Muscle of leg (tissue), 3 donors: ENCODE measurements at regions not wholly inside any gene's neighbourhood (a gene's known extent, or its start where the extent isn't known, plus 50 kb on each side); places are given as distances from the start of the nearest gene placed in this dataset.

Experiments
- DNase-seq: peaks from one replicate; pipeline ENCODE4 v3.0.0; 2013
- H3K27ac ChIP-seq: one replicate; pipeline ENCODE4 v1.5.1; 2013; ENCODE audit warnings: mild to moderate bottlenecking, low read length, control low read depth
- H3K27me3 ChIP-seq: one replicate; pipeline ENCODE4 v1.6.1; 2013; ENCODE audit warnings: low read length; ENCODE audit not compliant: control insufficient read depth, insufficient read depth
- H3K36me3 ChIP-seq: one replicate; pipeline ENCODE4 v1.6.1; 2013; ENCODE audit warnings: low read length; ENCODE audit not compliant: control insufficient read depth, insufficient read depth
- H3K4me1 ChIP-seq: one replicate; pipeline ENCODE4 v1.6.1; 2013; ENCODE audit warnings: low read length; ENCODE audit not compliant: control insufficient read depth, insufficient read depth
- H3K4me3 ChIP-seq: one replicate; pipeline ENCODE4 v1.5.1; 2013; ENCODE audit warnings: low read length, control low read depth
- H3K9me3 ChIP-seq: replicated peaks from 2 replicates; pipeline ENCODE4 v1.6.1; 2013; ENCODE audit warnings: low read depth, low read length; ENCODE audit not compliant: control insufficient read depth
- WGBS: methylation state at CpG from one replicate; pipeline ENCODE4 v1.1.5; 2013; ENCODE audit warnings: missing lambda C conversion rate; ENCODE audit not compliant: insufficient coverage; 5-methylcytosine and 5-hydroxymethylcytosine counted together

- no peak for DNase-seq
- Histone ChIP-seq H3K27ac (no peak overlapping the region), H3K36me3 (no peaks in the 10 kb centered on the region), H3K9me3 (peaks cover 8% of the 10 kb centered on the region), H3K4me1 (no peaks in the 10 kb centered on the region), H3K27me3 (no peaks in the 10 kb centered on the region), H3K4me3 (no peak overlapping the region)
- WGBS: no CpG with 5 or more reads among the region's 1 CpG
Observed at GRCh38 chr11:60633645-60634044, 65.8 kb upstream of the MS4A8 start.

GRCh38 chr11:60634126-60634525, 65.3 kb upstream of the MS4A8 start:
- Histone ChIP-seq H3K4me3 (no peak overlapping the region), H3K27ac (no peak overlapping the region), H3K36me3 (no peaks in the 10 kb centered on the region), H3K27me3 (no peaks in the 10 kb centered on the region), H3K9me3 (peaks cover 8% of the 10 kb centered on the region), H3K4me1 (no peaks in the 10 kb centered on the region)
- no CpG with 5 or more reads among the region's 2 CpGs for WGBS
- no peak for DNase-seq

- WGBS: no CpG with 5 or more reads among the region's 3 CpGs
- Histone ChIP-seq H3K36me3 (no peaks in the 10 kb centered on the region), H3K4me1 (no peaks in the 10 kb centered on the region), H3K4me3 (no peak overlapping the region), H3K9me3 (no peaks in the 10 kb centered on the region), H3K27me3 (no peaks in the 10 kb centered on the region), H3K27ac (no peak overlapping the region)
- DNase-seq: no peak
Observed at GRCh38 chr11:60641940-60642339, 57.5 kb upstream of the MS4A8 start.

- H3K27me3 ChIP-seq: no peaks in the 10 kb centered on the region
- H3K4me3 ChIP-seq: no peak overlapping the region
- H3K27ac ChIP-seq: no peak overlapping the region
- peaks cover 2% of the 10 kb centered on the region for H3K9me3 ChIP-seq
- no peaks in the 10 kb centered on the region for H3K4me1 ChIP-seq
- 70% methylated on average over 27 of the region's 28 CpGs for WGBS
- no peaks in the 10 kb centered on the region for H3K36me3 ChIP-seq
- no peak for DNase-seq
Observed at GRCh38 chr11:60647087-60647486, 52.3 kb upstream of the MS4A8 start.
